ENCODE measurements at regions not wholly inside any gene's neighbourhood (a gene's known extent, or its start where the extent isn't known, plus 50 kb on each side); places are given as distances from the start of the nearest gene placed in this dataset.

- Histone ChIP-seq H3K27ac (ENCODE audit: low read depth, low read length) (no peak overlapping the region), H2AFZ (ENCODE audit: low read length) (no peak overlapping the region), H3K36me3 (ENCODE audit: insufficient read depth, low read length) (no peaks in the 10 kb centered on the region), H3K4me3 (ENCODE audit: insufficient read depth, low read length) (no peak overlapping the region), H3K27me3 (ENCODE audit: insufficient read depth, low read length) (peaks cover 14% of the 10 kb centered on the region), H3K4me1 (ENCODE audit: insufficient read depth, low read length) (no peaks in the 10 kb centered on the region), H3K79me2 (ENCODE audit: insufficient read depth, low read length) (no peaks in the 10 kb centered on the region), H3K4me2 (ENCODE audit: insufficient read depth, low read length) (no peak overlapping the region), H4K20me1 (ENCODE audit: insufficient read depth, low read length) (no peaks in the 10 kb centered on the region), H3K9me3 (ENCODE audit: low read depth, low read length) (no peaks in the 10 kb centered on the region)
- no peak for DNase-seq (ENCODE audit: insufficient read length, low spot score, missing footprints)
- TF ChIP-seq CTCF (IDR thresholded peaks at IDR 0.05; ENCODE audit: extremely low read depth, low read depth, low read length): no peak
These were observed 72.3 kb upstream of the LHX1 start for GRCh38 chr17:36864827-36865430.

GRCh38 chr17:36867716-36868341 is 69.4 kb upstream of the LHX1 start:
- Histone ChIP-seq H3K4me2 (ENCODE audit: insufficient read depth, low read length) (no peak overlapping the region), H3K4me3 (ENCODE audit: insufficient read depth, low read length) (no peak overlapping the region), H4K20me1 (ENCODE audit: insufficient read depth, low read length) (no peaks in the 10 kb centered on the region), H3K27ac (ENCODE audit: low read depth, low read length) (no peak overlapping the region), H3K4me1 (ENCODE audit: insufficient read depth, low read length) (no peaks in the 10 kb centered on the region), H3K27me3 (ENCODE audit: insufficient read depth, low read length) (peaks cover 16% of the 10 kb centered on the region), H3K9me3 (ENCODE audit: low read depth, low read length) (no peaks in the 10 kb centered on the region), H3K79me2 (ENCODE audit: insufficient read depth, low read length) (no peaks in the 10 kb centered on the region), H3K36me3 (ENCODE audit: insufficient read depth, low read length) (no peaks in the 10 kb centered on the region), H2AFZ (ENCODE audit: low read length) (no peak overlapping the region)
- TF ChIP-seq CTCF (IDR thresholded peaks at IDR 0.05; ENCODE audit: extremely low read depth, low read depth, low read length): no peak
- DNase-seq (ENCODE audit: insufficient read length, low spot score, missing footprints): no peak

GRCh38 chr17:36868777-36869176 is 68.5 kb upstream of the LHX1 start:
- no peaks in the 10 kb centered on the region for H4K20me1 ChIP-seq (ENCODE audit: insufficient read depth, low read length)
- peaks cover 16% of the 10 kb centered on the region for H3K27me3 ChIP-seq (ENCODE audit: insufficient read depth, low read length)
- no peak for TF ChIP-seq CTCF (IDR thresholded peaks at IDR 0.05; ENCODE audit: extremely low read depth, low read depth, low read length)
- no peaks in the 10 kb centered on the region for H3K9me3 ChIP-seq (ENCODE audit: low read depth, low read length)
- no peaks in the 10 kb centered on the region for H3K4me1 ChIP-seq (ENCODE audit: insufficient read depth, low read length)
- no peak for DNase-seq (ENCODE audit: insufficient read length, low spot score, missing footprints)
- H3K4me2 ChIP-seq (ENCODE audit: insufficient read depth, low read length): no peak overlapping the region
- H3K79me2 ChIP-seq (ENCODE audit: insufficient read depth, low read length): no peaks in the 10 kb centered on the region
- no peaks in the 10 kb centered on the region for H3K36me3 ChIP-seq (ENCODE audit: insufficient read depth, low read length)
- no peak overlapping the region for H3K27ac ChIP-seq (ENCODE audit: low read depth, low read length)
- H3K4me3 ChIP-seq (ENCODE audit: insufficient read depth, low read length): no peak overlapping the region
- no peak overlapping the region for H2AFZ ChIP-seq (ENCODE audit: low read length)

GRCh38 chr17:36869441-36869840 is 67.8 kb upstream of the LHX1 start:
- H3K27me3 ChIP-seq (ENCODE audit: insufficient read depth, low read length): peaks cover 16% of the 10 kb centered on the region
- no peaks in the 10 kb centered on the region for H3K4me1 ChIP-seq (ENCODE audit: insufficient read depth, low read length)
- no peaks in the 10 kb centered on the region for H3K36me3 ChIP-seq (ENCODE audit: insufficient read depth, low read length)
- H3K9me3 ChIP-seq (ENCODE audit: low read depth, low read length): no peaks in the 10 kb centered on the region
- H2AFZ ChIP-seq (ENCODE audit: low read length): no peak overlapping the region
- H3K27ac ChIP-seq (ENCODE audit: low read depth, low read length): no peak overlapping the region
- no peak for DNase-seq (ENCODE audit: insufficient read length, low spot score, missing footprints)
- no peak for TF ChIP-seq CTCF (IDR thresholded peaks at IDR 0.05; ENCODE audit: extremely low read depth, low read depth, low read length)
- H4K20me1 ChIP-seq (ENCODE audit: insufficient read depth, low read length): no peaks in the 10 kb centered on the region
- no peaks in the 10 kb centered on the region for H3K79me2 ChIP-seq (ENCODE audit: insufficient read depth, low read length)
- H3K4me3 ChIP-seq (ENCODE audit: insufficient read depth, low read length): no peak overlapping the region
- no peak overlapping the region for H3K4me2 ChIP-seq (ENCODE audit: insufficient read depth, low read length)
